ENCODE measurements at regions not wholly inside any gene's neighbourhood (a gene's known extent, or its start where the extent isn't known, plus 50 kb on each side); places are given as distances from the start of the nearest gene placed in this dataset.

GRCh38 chr5:164265566-164265965 is 760.1 kb downstream of the MAT2B start:
- no peak overlapping the region for H3K4me3 Mint-ChIP-seq
- Histone ChIP-seq H3K27me3 (ENCODE audit: control insufficient read depth, insufficient read depth, low read length, poor library complexity, severe bottlenecking) (no peaks in the 10 kb centered on the region), H3K27ac (ENCODE audit: low read depth, low read length) (no peak overlapping the region), H3K4me1 (ENCODE audit: control insufficient read depth, insufficient read depth, low read length) (no peaks in the 10 kb centered on the region), H3K4me3 (ENCODE audit: low read length) (no peak overlapping the region), H3K9ac (ENCODE audit: extremely low read depth, low read length, poor library complexity, severe bottlenecking) (no peak overlapping the region), H3K9me3 (ENCODE audit: control insufficient read depth, low read length) (no peaks in the 10 kb centered on the region), H3K36me3 (ENCODE audit: control insufficient read depth, insufficient read depth, low read length) (no peaks in the 10 kb centered on the region)
- H3K4me1 Mint-ChIP-seq, result no peaks in the 10 kb centered on the region
- no peak overlapping the region for H3K27ac Mint-ChIP-seq
- DNase-seq, result no peak
- 91 to 95% methylated on average over 1 of the region's 1 CpG for WGBS, 2 experiments (ENCODE audit: insufficient coverage in 1 of 2, insufficient read length in 1 of 2)
- H3K9me3 Mint-ChIP-seq, result peaks cover 2% of the 10 kb centered on the region
- H3K27me3 Mint-ChIP-seq (ENCODE audit: insufficient read depth), result no peaks in the 10 kb centered on the region
- H3K36me3 Mint-ChIP-seq (ENCODE audit: low read depth), result no peaks in the 10 kb centered on the region
- TF ChIP-seq CTCF (conservative IDR thresholded peaks at IDR 0.05), result no peak

GRCh38 chr5:164266571-164266970 is 761.2 kb downstream of the MAT2B start:
- WGBS, 2 experiments (ENCODE audit: insufficient coverage in 1 of 2, insufficient read length in 1 of 2), result 92 to 100% methylated on average over 1 to 2 of the region's 2 CpGs
- Histone ChIP-seq H3K9ac (ENCODE audit: extremely low read depth, low read length, poor library complexity, severe bottlenecking) (no peak overlapping the region), H3K4me3 (ENCODE audit: low read length) (no peak overlapping the region), H3K27ac (ENCODE audit: low read depth, low read length) (no peak overlapping the region), H3K9me3 (ENCODE audit: control insufficient read depth, low read length) (no peaks in the 10 kb centered on the region), H3K36me3 (ENCODE audit: control insufficient read depth, insufficient read depth, low read length) (no peaks in the 10 kb centered on the region), H3K27me3 (ENCODE audit: control insufficient read depth, insufficient read depth, low read length, poor library complexity, severe bottlenecking) (no peaks in the 10 kb centered on the region), H3K4me1 (ENCODE audit: control insufficient read depth, insufficient read depth, low read length) (no peaks in the 10 kb centered on the region)
- no peak for DNase-seq
- Mint-ChIP-seq H3K36me3 (ENCODE audit: low read depth) (no peaks in the 10 kb centered on the region), H3K4me1 (no peaks in the 10 kb centered on the region), H3K27me3 (ENCODE audit: insufficient read depth) (no peaks in the 10 kb centered on the region), H3K4me3 (no peak overlapping the region), H3K9me3 (peaks cover 2% of the 10 kb centered on the region), H3K27ac (no peak overlapping the region)
- no peak for TF ChIP-seq CTCF (conservative IDR thresholded peaks at IDR 0.05)

GRCh38 chr5:164277720-164278119 is 772.3 kb downstream of the MAT2B start:
- Mint-ChIP-seq H3K27ac (no peak overlapping the region), H3K27me3 (ENCODE audit: insufficient read depth) (no peaks in the 10 kb centered on the region), H3K4me3 (no peak overlapping the region), H3K36me3 (ENCODE audit: low read depth) (no peaks in the 10 kb centered on the region), H3K9me3 (no peaks in the 10 kb centered on the region), H3K4me1 (no peaks in the 10 kb centered on the region)
- H3K27ac ChIP-seq (ENCODE audit: low read depth, low read length), result no peak overlapping the region
- no peak for DNase-seq
- no peak overlapping the region for H3K9ac ChIP-seq (ENCODE audit: extremely low read depth, low read length, poor library complexity, severe bottlenecking)
- H3K36me3 ChIP-seq (ENCODE audit: control insufficient read depth, insufficient read depth, low read length), result no peaks in the 10 kb centered on the region
- H3K27me3 ChIP-seq (ENCODE audit: control insufficient read depth, insufficient read depth, low read length, poor library complexity, severe bottlenecking), result no peaks in the 10 kb centered on the region
- H3K4me1 ChIP-seq (ENCODE audit: control insufficient read depth, insufficient read depth, low read length), result no peaks in the 10 kb centered on the region
- no peaks in the 10 kb centered on the region for H3K9me3 ChIP-seq (ENCODE audit: control insufficient read depth, low read length)
- no peak overlapping the region for H3K4me3 ChIP-seq (ENCODE audit: low read length)
- TF ChIP-seq CTCF (conservative IDR thresholded peaks at IDR 0.05), result no peak
- 83 to 100% methylated on average over 1 of the region's 2 CpGs for whole genome bisulfite sequencing, 2 experiments (ENCODE audit: insufficient coverage in 1 of 2, insufficient read length in 1 of 2)

All from endodermal cell (in vitro differentiated cells).